K562 (cell line): ENCODE measurements at regions not wholly inside any gene's neighbourhood (a gene's known extent, or its start where the extent isn't known, plus 50 kb on each side); places are given as distances from the start of the nearest gene placed in this dataset.

Experiments
- ATAC-seq: fragments of 200-7000 bp; cut with Tn5 transposase; 3 replicates; pipeline ENCODE4 v1.9.1; 2020; ENCODE audit warnings: moderate library complexity
- BruUV-seq: library from RNA; stranded (reverse); fragments of 400-500 nt; replicated peaks from 2 replicates; lab custom pipeline; 2021; lab: Mats Ljungman, UMichigan
- CTCF ChIA-PET: fragments of 300-600 bp; formaldehyde crosslinking; extraction: SDS; loops from one replicate; lab custom pipeline; 2021; ENCODE audit warnings: low intra/inter-chr PET ratio; lab: Yijun Ruan, JAX
- POLR2A ChIA-PET: fragments of 300-600, 350-650 bp; sonication (Branson Sonifier 250); formaldehyde crosslinking; extraction: SDS; loops from one replicate; lab custom pipeline; 2021; ENCODE audit warnings: antibody characterized with exemption, inconsistent platforms; lab: Yijun Ruan, JAX
- DNase-seq, 4 experiments: peaks; one replicate each; pipeline versions ENCODE4 v3.0.0 to v3.0.0-alpha.2; 2011 to 2018; ENCODE audit warnings: low spot score in 3 of 4, mixed read lengths in 3 of 4; ENCODE audit errors: extremely low read depth in 1 of 4
- FAIRE-seq: peaks from 2 replicates; lab custom pipeline; 2011; peaks lifted over from hg19 to GRCh38; lab: Jason Lieb, UNC
- H2AFZ ChIP-seq: 2 replicates; pipeline ENCODE4 v1.6.0; 2011; ENCODE audit warnings: low read depth, low read length, control low read depth, inconsistent platforms
- H3K27ac ChIP-seq: fragments of 200-600 bp; 3 replicates; pipeline ENCODE4 v1.8.0; 2011; ENCODE audit warnings: low read depth, mild to moderate bottlenecking, control low read depth, inconsistent platforms, low read length, moderate library complexity, mixed read lengths; ENCODE audit errors: extremely low read depth
- H3K27me3 ChIP-seq, 2 experiments: fragments of 300-600 bp in 1 of 2; 2 replicates in 1 of 2; 3 replicates in 1 of 2; pipeline versions ENCODE4 v1.6.0 to v1.8.0; 2011; ENCODE audit warnings: inconsistent platforms in 2 of 2, low read length in 2 of 2, mild to moderate bottlenecking in 1 of 2, mixed read lengths in 1 of 2, moderate library complexity in 1 of 2; ENCODE audit not compliant: control insufficient read depth in 2 of 2, insufficient read depth in 2 of 2
- H3K36me3 ChIP-seq: fragments of 300-600 bp; 3 replicates; pipeline ENCODE4 v1.8.0; 2011; ENCODE audit warnings: mild to moderate bottlenecking, low read length, inconsistent platforms; ENCODE audit not compliant: control insufficient read depth, insufficient read depth
- H3K4me1 ChIP-seq, 2 experiments: fragments of 200-600 bp in 1 of 2; replicated peaks in 1 of 2; 2 replicates in 1 of 2; 3 replicates in 1 of 2; pipeline versions ENCODE4 v1.5.1 to v1.8.0; 2011; ENCODE audit warnings: inconsistent platforms in 2 of 2, low read length in 2 of 2, mild to moderate bottlenecking in 1 of 2, mixed read lengths in 1 of 2, moderate library complexity in 1 of 2; ENCODE audit not compliant: control insufficient read depth in 2 of 2, insufficient read depth in 2 of 2
- H3K4me2 ChIP-seq: 2 replicates; pipeline ENCODE4 v1.6.1; 2011; ENCODE audit warnings: low read length, control low read depth, inconsistent platforms, mixed read lengths; ENCODE audit not compliant: insufficient read depth
- H3K4me3 ChIP-seq: fragments of 200-600 bp; sonication (generic), shearing (Covaris generic); 2 replicates; pipeline ENCODE4 v1.5.1; 2016; ENCODE audit warnings: control low read depth, inconsistent platforms
- H3K79me2 ChIP-seq: fragments of 200-600 bp; 3 replicates; pipeline ENCODE4 v1.8.0; 2011; ENCODE audit warnings: low read length, inconsistent platforms; ENCODE audit not compliant: control insufficient read depth, insufficient read depth
- H3K9ac ChIP-seq, 2 experiments: 2 replicates each; pipeline versions ENCODE4 v1.6.0 to v1.6.1; 2011; ENCODE audit warnings: low read depth in 2 of 2, low read length in 2 of 2, control low read depth in 1 of 2, inconsistent platforms in 1 of 2, mild to moderate bottlenecking in 1 of 2, mixed read lengths in 1 of 2; ENCODE audit not compliant: insufficient read depth in 1 of 2
- H3K9me1 ChIP-seq: one replicate; pipeline ENCODE4 v1.6.0; 2011; ENCODE audit warnings: inconsistent platforms, mild to moderate bottlenecking, low read length, moderate library complexity; ENCODE audit not compliant: control insufficient read depth, insufficient read depth
- H3K9me3 ChIP-seq: replicated peaks from 2 replicates; pipeline ENCODE4 v1.5.1; 2011; ENCODE audit warnings: low read depth, low read length, inconsistent platforms; ENCODE audit not compliant: control insufficient read depth, insufficient read depth
- H4K20me1 ChIP-seq: replicated peaks from 2 replicates; pipeline ENCODE4 v1.6.1; 2011; ENCODE audit warnings: low read length, inconsistent platforms, mixed read lengths; ENCODE audit not compliant: control insufficient read depth, insufficient read depth
- BRCA1 ChIP-seq, 2 experiments: fragments of 450-650 bp in 1 of 2; sonication (generic) in 1 of 2; formaldehyde crosslinking in 1 of 2; IDR thresholded peaks; 2 replicates each; pipeline versions ENCODE4 v1.5.0 to v1.6.1; 2017 to 2020; ENCODE audit warnings: mild to moderate bottlenecking in 1 of 2, missing genetic modification reagents in 1 of 2
- HSF4 ChIP-seq: fragments of 250-450 bp; sonication (Bioruptor Pico); IDR thresholded peaks from 2 replicates; pipeline ENCODE4 v2.1.2; 2022; ENCODE audit warnings: mild to moderate bottlenecking, moderate library complexity, borderline replicate concordance
- MYNN ChIP-seq, 2 experiments: sonication (generic); formaldehyde crosslinking in 1 of 2; IDR thresholded peaks; 2 replicates each; pipeline versions ENCODE4 v1.5.0 to v1.6.1; 2016 to 2020; ENCODE audit warnings: antibody characterized with exemption in 1 of 2, missing genetic modification reagents in 1 of 2
- NCOA1 ChIP-seq: fragments of 450-650 bp; IDR thresholded peaks from 2 replicates; pipeline ENCODE4 v1.6.1; 2016; ENCODE audit warnings: low read depth
- POLR2AphosphoS2 ChIP-seq: IDR thresholded peaks from 2 replicates; pipeline ENCODE4 v1.6.1; 2012; ENCODE audit warnings: low read length, improper control_type of control experiment
- RBM15 ChIP-seq: fragments of 200-400 bp; formaldehyde crosslinking; IDR thresholded peaks from 2 replicates; pipeline ENCODE4 v1.6.1; 2018; ENCODE audit warnings: mild to moderate bottlenecking, low read length, moderate library complexity; ENCODE audit not compliant: insufficient read depth
- RFX5 ChIP-seq: IDR thresholded peaks from 2 replicates; pipeline ENCODE4 v1.6.1; 2011; ENCODE audit warnings: low read depth, mild to moderate bottlenecking, improper control_type of control experiment, low read length
- SMARCA4 ChIP-seq: fragments of 450-650 bp; IDR thresholded peaks from 2 replicates; pipeline ENCODE4 v1.6.1; 2016
- TEAD4 ChIP-seq, 2 experiments: sonication (generic) in 1 of 2; formaldehyde crosslinking in 1 of 2; IDR thresholded peaks; 2 replicates each; pipeline versions ENCODE4 v1.6.1 to v1.8.0; 2012 to 2022; ENCODE audit warnings: borderline replicate concordance in 1 of 2, inconsistent platforms in 1 of 2, low read length in 1 of 2, mild to moderate bottlenecking in 1 of 2, missing genetic modification reagents in 1 of 2
- ZNF140 ChIP-seq: fragments of 250-450 bp; sonication (Bioruptor Pico); IDR thresholded peaks from 2 replicates; pipeline ENCODE4 v1.8.0; 2021; ENCODE audit warnings: moderate library complexity, mild to moderate bottlenecking, inconsistent platforms
- WGBS: fragments of 100-300 bp; shearing (Covaris generic); methylation state at CpG from one replicate; pipeline ENCODE4 v1.1.6; 2016; ENCODE audit warnings: low coverage, mixed read lengths; ENCODE audit not compliant: insufficient coverage; ENCODE audit errors: missing lambda C conversion rate; 5-methylcytosine and 5-hydroxymethylcytosine counted together
- in situ Hi-C: fragments of 300-500 bp; cut with MboI; formaldehyde crosslinking; loops from 4 replicates; pipeline ENCODE4 v1.15.0; 2018; ENCODE audit warnings: inconsistent platforms, mixed read lengths
- intact Hi-C: fragments of 100-400 bp; cut with micrococcal nuclease; formaldehyde crosslinking; loops from 2 replicates; pipeline ENCODE4 v1.14.2; 2022
- TF ChIP-seq, protein P1 (sequence below): IDR thresholded peaks from 3 replicates; pipeline ENCODE4 v1.6.1; 2011; ENCODE audit warnings: borderline replicate concordance, mild to moderate bottlenecking, moderate library complexity; ENCODE audit not compliant: insufficient read length; ENCODE audit errors: extremely low read depth
- TF ChIP-seq, protein P2 (sequence below), 2 experiments: IDR thresholded peaks; 2 replicates each; pipeline ENCODE4 v1.6.1; 2011; ENCODE audit warnings: borderline replicate concordance in 1 of 2, control low read depth in 1 of 2, low read depth in 1 of 2, low read length in 1 of 2, mild to moderate bottlenecking in 1 of 2, mixed read lengths in 1 of 2, moderate library complexity in 1 of 2; ENCODE audit not compliant: insufficient read depth in 1 of 2, insufficient read length in 1 of 2, poor library complexity in 1 of 2, severe bottlenecking in 1 of 2; ENCODE audit errors: extremely low read depth in 1 of 2
- TF ChIP-seq, protein P3 (sequence below), 2 experiments: fragments of 450-650 bp in 1 of 2; sonication (generic) in 1 of 2; formaldehyde crosslinking; conservative IDR thresholded peaks; 2 replicates each; pipeline versions ENCODE4 v1.4.0 to v1.8.1; 2020 to 2022; ENCODE audit warnings: mild to moderate bottlenecking in 1 of 2, missing genetic modification reagents in 1 of 2
- TF ChIP-seq, protein P4 (sequence below): fragments of 250-450 bp; sonication (Bioruptor Pico); IDR thresholded peaks from 2 replicates; pipeline ENCODE4 v1.8.0; 2021; ENCODE audit warnings: borderline replicate concordance, mild to moderate bottlenecking, moderate library complexity; ENCODE audit not compliant: poor library complexity, severe bottlenecking

DNA sequence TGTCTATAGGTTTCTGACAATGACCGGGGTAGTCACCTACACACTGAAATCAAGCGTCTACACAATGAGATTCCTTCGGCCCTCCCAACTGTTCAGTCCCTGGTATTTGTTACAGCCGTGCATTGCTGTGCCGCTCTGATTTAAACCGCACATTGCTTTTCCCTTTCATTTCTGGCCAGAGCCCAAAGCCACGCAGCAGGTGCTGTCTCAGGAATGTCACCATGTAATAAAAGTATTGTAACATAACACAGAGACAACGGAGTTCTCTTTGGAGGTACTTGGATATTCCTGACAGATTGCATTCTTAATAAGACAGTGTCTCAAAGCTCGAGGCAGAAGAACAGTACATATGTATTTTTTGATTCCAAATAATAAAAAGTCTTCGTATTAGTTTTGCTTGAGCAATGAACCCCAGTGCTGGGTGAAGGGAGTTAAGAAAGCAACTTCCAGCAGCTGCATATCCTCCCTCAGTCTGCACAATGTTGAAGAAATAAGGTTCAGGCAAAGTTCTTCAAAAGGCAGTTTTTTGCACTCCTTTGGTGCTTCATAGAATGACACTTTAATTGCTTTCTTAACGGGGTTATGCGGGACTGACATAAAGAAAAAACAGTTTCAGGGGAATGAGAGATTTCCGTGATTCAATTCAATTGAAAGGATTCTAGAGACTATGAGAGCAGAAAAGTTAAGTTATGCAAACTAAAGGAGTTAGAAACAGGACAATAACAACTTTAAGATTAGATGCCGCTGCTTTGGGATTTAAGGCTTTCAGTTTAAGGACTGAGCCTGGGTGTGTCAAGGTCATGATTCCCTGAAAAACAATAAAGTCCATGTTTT lies 288.7 kb upstream of the FLRT2 start:
- Histone ChIP-seq H3K79me2 (no peaks in the 10 kb centered on the region), H3K27me3 (no peaks in the 10 kb centered on the region), H3K36me3 (no peaks in the 10 kb centered on the region), H3K4me2 (no peak overlapping the region), H3K27ac (no peak overlapping the region), H4K20me1 (no peaks in the 10 kb centered on the region), H3K4me3 (no peak overlapping the region), H2AFZ (no peak overlapping the region), H3K9ac (no peak overlapping the region), H3K9me3 (no peaks in the 10 kb centered on the region), H3K9me1 (no peaks in the 10 kb centered on the region), H3K4me1 (no peaks in the 10 kb centered on the region)
- ATAC-seq, result no peak
- CTCF ChIA-PET, result no interaction called here
- intact Hi-C loops (no loop called here), in situ Hi-C loops (no loop called here)
- BruUV-seq, result no TSS peak
- POLR2A ChIA-PET, result no interaction called here
- no peak for FAIRE-seq
- no peak for TF ChIP-seq MYNN (IDR thresholded peaks at IDR 0.05)
- no peak for TF ChIP-seq MYNN (CRISPR knock-in tag; IDR thresholded peaks at IDR 0.05)
- TF ChIP-seq TEAD4 (IDR thresholded peaks at IDR 0.05; ENCODE audit: low read length), result no peak
- no peak for TF ChIP-seq TEAD4 (CRISPR knock-in tag; IDR thresholded peaks at IDR 0.05; ENCODE audit: borderline replicate concordance)
- TF ChIP-seq BRCA1 (IDR thresholded peaks at IDR 0.05), result no peak
- TF ChIP-seq BRCA1 (CRISPR knock-in tag; IDR thresholded peaks at IDR 0.05), result no peak
- TF ChIP-seq ZNF140, result no peak
- TF ChIP-seq, protein P1, sequence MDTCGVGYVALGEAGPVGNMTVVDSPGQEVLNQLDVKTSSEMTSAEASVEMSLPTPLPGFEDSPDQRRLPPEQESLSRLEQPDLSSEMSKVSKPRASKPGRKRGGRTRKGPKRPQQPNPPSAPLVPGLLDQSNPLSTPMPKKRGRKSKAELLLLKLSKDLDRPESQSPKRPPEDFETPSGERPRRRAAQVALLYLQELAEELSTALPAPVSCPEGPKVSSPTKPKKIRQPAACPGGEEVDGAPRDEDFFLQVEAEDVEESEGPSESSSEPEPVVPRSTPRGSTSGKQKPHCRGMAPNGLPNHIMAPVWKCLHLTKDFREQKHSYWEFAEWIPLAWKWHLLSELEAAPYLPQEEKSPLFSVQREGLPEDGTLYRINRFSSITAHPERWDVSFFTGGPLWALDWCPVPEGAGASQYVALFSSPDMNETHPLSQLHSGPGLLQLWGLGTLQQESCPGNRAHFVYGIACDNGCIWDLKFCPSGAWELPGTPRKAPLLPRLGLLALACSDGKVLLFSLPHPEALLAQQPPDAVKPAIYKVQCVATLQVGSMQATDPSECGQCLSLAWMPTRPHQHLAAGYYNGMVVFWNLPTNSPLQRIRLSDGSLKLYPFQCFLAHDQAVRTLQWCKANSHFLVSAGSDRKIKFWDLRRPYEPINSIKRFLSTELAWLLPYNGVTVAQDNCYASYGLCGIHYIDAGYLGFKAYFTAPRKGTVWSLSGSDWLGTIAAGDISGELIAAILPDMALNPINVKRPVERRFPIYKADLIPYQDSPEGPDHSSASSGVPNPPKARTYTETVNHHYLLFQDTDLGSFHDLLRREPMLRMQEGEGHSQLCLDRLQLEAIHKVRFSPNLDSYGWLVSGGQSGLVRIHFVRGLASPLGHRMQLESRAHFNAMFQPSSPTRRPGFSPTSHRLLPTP, result no peak
- TF ChIP-seq HSF4, result no peak
- no peak for TF ChIP-seq POLR2AphosphoS2
- no peak for TF ChIP-seq RBM15
- no peak for TF ChIP-seq SMARCA4
- TF ChIP-seq, protein P2, sequence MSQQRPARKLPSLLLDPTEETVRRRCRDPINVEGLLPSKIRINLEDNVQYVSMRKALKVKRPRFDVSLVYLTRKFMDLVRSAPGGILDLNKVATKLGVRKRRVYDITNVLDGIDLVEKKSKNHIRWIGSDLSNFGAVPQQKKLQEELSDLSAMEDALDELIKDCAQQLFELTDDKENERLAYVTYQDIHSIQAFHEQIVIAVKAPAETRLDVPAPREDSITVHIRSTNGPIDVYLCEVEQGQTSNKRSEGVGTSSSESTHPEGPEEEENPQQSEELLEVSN (IDR thresholded peaks at IDR 0.05; ENCODE audit: borderline replicate concordance in 1 of 2, extremely low read depth in 1 of 2, insufficient read depth in 1 of 2, insufficient read length in 1 of 2, low read depth in 1 of 2, low read length in 1 of 2, poor library complexity in 1 of 2, severe bottlenecking in 1 of 2), result no peak
- TF ChIP-seq, protein P3, sequence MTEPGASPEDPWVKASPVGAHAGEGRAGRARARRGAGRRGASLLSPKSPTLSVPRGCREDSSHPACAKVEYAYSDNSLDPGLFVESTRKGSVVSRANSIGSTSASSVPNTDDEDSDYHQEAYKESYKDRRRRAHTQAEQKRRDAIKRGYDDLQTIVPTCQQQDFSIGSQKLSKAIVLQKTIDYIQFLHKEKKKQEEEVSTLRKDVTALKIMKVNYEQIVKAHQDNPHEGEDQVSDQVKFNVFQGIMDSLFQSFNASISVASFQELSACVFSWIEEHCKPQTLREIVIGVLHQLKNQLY (CRISPR knock-in tag; conservative IDR thresholded peaks at IDR 0.05), result no peak
- TF ChIP-seq, protein P4, sequence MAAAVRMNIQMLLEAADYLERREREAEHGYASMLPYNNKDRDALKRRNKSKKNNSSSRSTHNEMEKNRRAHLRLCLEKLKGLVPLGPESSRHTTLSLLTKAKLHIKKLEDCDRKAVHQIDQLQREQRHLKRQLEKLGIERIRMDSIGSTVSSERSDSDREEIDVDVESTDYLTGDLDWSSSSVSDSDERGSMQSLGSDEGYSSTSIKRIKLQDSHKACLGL, result no peak
- TF ChIP-seq RFX5, result no peak
- TF ChIP-seq NCOA1, result no peak
- 5% methylated on average over 12 of the region's 14 CpGs for WGBS
- no peak for DNase-seq
